ENCODE measurements at regions not wholly inside any gene's neighbourhood (a gene's known extent, or its start where the extent isn't known, plus 50 kb on each side); places are given as distances from the start of the nearest gene placed in this dataset.

GRCh38 chr13:109883181-109884180 lies 97.1 kb upstream of the IRS2 start:
- no peak for DNase-seq (ENCODE audit: low read depth)

GRCh38 chr13:109881961-109882558 lies 95.7 kb upstream of the IRS2 start:
- no peak for DNase-seq (ENCODE audit: low read depth)

DNA sequence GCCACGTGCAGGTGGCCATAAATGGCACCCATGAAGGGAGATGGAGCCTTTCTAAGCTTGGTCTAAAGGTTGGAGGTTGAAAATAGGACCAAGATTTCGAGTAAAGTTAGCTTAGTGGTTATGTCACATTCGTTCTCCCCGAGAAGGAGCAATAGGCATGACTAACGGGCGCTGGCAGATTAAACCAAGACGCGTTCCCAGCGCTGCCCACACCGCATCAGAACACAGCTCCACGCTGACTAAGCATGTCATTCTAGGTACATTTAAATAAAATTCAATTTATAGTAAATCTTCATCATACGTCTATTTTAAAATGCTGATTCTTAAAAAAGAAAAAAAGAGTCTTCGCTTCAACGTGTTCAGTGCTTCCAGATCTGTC lies 95.0 kb upstream of the IRS2 start:
- DNase-seq (ENCODE audit: low read depth): no peak

DNA sequence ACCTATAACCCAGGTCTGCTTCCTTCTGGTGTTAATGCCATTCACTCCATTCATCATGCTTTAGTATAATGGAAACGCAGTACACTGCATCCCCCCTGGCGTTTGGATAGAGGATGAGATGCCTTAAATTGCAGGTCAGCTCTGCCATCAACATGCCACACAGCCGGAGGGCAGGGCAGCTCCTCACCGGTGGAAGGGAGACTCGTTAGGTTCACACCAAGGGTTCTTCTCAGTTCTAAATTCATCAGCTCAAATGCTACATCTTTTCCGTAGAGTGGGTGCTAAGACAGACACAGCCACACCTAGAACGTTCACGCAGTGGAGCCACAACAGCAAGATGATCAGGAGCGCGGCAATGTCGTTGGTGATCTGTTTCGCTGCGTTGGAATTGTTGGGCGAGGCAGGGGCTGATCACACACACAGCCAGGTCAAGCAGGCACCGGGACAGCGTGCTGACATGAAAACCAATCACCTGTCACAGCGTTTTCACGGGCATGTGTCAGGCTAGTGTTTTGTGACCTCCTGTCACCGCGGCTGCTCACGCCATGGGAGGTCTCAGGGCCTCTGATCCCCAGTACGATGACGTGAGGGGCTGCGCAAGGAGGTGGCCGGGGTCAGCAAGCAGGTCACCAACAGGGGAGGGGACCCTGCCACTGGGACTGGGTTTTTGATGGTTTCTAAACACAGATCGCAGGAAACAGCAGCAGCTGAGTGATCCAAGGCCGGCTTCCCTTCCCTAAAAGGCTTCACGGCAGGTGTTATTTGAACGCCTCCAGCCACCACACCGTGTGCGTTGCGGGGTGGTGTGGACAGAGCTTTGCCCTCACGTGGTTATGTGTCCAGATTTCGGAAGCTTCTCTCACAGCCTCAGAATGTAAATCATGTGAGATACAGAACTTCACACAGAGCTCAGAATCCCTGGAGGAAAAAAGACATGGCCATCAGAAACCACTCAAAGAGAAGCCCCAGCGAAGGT lies 94.3 kb upstream of the IRS2 start:
- no peak for DNase-seq (ENCODE audit: low read depth)

GRCh38 chr13:109879338-109879737 lies 93.0 kb upstream of the IRS2 start:
- no peak for DNase-seq (ENCODE audit: low read depth)

DNA sequence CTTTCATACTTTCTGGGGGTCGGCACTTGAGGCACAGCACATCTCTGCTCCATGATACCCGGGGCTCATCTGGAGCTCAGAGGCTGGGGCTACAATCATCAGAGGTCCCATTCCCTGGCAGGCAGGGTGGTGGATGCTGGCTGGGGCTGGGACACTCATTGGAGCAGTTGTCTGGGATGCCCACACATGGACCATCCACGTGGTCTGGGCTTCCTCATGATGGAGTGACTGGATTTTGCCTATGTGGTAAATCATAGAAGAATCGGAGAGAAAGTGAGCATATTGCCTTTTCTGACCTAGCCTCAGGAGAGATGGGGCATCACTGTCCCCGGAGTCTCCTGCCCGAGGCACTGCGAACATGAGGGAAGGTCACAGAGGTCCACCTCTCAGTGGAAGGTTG lies 91.4 kb upstream of the IRS2 start:
- no peak for DNase-seq (ENCODE audit: low read depth)

DNA sequence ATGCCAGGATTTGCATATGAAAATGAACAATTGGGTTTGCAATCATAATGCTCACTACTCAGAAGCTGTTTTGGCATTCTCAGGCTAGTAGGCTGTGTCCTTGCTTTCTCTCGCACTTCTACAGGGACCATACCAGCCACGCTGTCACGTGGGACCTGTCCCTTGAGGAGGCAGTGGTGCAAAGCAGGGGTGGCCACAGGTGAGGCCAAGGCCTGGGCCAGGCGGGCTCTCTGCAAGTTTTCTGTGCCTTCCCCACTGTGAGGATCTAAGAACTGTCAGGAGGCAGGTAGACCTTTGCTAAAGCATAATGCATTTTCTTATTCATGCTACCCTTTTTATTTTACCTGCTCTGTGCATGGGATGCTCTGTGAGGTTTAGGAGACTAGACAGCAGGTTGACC lies 89.4 kb upstream of the IRS2 start:
- DNase-seq (ENCODE audit: low read depth): no peak

DNA sequence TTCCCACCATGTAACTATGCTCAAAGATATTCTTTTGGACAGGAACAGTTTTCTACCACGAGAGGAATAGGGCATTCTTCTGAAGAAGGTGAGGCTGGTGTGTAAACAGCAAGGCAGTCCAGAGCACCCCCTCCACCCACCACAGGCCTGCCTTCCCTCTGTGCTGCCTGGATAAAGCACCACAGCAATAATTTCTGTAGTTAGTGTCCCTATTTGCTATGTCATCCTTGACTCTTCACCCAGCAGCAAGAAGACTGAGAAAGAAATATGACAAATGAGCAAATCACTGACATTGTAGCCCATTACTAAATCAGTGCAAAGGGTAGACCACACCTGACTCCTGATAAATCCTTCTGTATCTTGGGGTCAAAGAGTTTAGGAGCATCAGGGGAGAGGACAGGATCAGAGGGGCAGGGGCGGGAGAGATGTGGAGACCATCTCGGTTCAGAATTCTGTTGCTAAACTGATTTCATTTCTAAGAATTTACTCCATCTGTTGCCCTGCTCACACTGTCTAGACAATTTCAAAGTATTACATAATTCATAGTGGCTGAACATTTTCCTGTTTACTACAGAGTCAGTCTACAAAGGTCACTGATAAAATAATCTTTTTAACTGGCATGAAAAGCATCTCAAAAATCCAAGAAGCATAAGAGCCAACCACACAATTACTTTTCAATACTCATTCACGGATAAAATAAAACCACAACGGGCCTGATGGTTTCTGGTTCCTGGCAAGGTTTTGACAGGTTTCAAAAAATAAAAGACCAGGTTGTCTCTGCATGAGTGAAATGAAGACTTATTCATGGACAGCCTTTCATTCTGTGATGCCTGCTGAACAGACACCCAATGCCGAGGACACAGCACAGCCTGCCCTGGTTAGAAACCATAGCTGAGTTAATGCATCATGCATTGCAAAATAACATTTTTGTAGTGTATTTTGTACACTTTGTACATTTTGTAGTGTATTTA lies 88.4 kb upstream of the IRS2 start:
- peak; percentile 63 for DNase-seq (ENCODE audit: low read depth)

DNA sequence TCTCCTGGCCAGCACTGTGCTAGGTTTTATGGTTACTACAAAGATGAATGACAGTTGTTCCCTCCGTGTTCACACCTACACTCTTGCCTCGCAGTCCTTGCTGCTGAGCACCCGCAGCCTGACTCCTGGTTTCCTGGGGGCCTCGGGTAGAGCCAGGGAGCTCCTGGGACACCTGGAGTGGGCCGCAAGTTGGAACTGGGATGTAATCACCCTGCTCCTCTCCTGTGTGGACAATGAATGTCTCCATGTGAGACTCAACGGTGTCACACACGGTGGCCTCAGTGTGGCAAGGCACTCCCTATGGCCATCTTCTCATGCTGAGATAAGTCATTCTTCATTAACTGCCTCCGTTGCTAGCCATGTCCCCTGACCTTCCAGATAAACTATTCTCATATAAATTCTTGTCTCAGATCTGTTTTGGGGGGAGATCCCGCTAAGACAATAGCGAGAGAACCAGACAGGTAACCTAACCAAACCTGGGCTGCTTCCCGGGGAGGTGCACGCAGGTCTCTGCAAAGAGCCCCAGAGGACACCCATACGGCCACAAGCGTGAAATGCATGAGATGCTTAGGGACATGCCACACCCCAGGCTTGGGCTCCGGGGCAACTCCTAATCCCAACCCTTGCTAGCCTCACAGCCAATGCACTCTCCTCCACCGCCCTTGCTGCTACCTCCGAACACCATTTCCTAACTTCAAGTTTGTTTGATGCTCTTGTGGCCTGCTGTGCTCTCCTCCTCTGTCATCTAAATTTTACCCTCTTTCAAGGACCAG lies 87.2 kb upstream of the IRS2 start:
- DNase-seq (ENCODE audit: low read depth): no peak

DNA sequence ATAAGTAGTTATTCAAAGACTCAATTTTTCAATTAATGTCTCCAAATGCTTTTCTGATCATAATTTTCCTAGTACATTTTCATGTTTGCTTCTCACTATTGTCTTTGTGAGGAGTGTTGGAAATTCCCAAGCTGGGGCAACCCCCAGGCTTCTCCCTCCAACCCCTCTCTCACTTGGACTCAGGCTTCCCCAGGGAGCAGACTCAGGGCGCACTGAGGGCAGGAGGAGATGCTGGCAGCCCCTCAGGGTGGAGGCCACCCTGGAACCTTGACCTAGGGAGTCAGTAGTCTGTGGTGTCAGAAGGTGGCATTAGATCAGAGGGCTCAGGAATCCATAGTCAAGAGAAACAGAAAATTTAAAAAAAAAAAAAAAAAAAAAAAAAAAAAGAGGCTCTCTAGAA lies 86.5 kb upstream of the IRS2 start:
- DNase-seq (ENCODE audit: low read depth): no peak

- no peak for DNase-seq (ENCODE audit: low read depth)
Measured at GRCh38 chr13:109870696-109871370, 84.5 kb upstream of the IRS2 start.

GRCh38 chr13:109870274-109870673 lies 83.9 kb upstream of the IRS2 start:
- DNase-seq (ENCODE audit: low read depth): no peak

GRCh38 chr13:109869312-109870237 lies 83.2 kb upstream of the IRS2 start:
- DNase-seq (ENCODE audit: low read depth): peak; percentile 50

DNA sequence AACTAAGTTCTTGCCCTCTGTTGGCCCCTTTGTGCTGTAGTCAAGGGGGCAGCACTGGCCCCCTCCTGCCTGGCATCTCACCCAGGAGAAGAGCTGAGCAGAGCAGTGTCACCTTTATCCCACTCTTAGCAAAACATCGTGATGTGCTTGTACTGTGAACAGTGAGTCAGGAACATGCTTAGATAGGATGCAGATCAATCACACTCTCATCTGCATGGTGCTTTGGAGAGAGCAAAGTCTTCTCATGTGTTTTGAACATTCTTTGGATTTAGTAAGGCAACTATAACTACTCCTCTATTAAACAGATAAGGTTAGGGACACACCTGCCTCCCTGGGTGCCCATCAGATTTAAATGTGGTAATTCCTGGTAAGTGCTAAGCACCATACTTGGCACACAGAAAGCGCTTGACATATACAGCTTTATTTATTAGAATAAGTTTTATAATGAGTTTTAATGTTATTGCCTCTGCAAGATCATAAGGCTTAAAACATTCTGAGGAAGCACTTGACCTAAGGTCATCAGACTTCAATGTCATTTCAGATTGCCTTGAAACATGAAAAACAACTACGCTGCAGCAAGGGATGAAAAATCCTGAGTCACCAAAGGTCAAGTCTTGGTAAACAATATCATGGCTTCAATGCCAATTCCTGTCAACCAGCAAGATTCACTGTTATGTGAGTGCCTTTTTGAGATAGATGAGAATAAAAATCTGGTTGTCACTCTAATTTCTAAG lies 82.4 kb upstream of the IRS2 start:
- no peak for DNase-seq (ENCODE audit: low read depth)

DNA sequence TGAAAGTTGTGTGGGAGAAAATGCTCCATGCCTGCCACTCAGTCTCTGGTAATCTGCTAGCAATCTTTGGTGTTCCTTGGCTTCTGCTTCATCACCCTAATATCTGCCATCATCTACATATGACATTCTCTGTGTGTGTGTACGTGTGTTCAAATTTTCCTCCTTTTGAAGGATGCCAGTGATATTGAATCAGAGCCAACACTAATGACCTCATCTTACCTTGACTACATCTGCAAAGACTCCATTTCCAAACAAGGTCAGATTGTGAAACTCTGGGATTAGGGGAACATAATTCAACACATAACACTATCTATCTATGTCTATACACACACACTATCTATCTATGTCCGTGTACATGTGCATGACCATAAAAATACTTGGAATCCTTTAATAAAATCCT lies 81.4 kb upstream of the IRS2 start:
- no peak for DNase-seq (ENCODE audit: low read depth)

DNA sequence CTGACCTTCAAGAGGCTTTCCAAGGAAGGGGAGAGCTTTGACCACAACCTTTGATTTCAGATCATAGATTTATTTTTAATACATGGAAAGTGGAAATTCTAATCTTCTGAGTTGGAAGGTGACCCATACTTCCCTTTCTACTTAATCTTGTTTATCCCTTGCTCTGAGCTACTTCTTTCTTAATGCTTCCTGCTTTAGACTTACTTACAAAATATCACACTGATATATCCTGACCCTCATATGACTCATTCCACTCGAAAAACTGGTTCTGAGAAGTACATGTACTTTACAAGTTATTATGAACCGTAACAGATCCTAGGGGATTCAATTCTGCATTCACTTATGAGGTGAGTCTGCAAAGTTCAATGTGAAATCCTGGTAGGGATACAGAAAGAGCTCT lies 76.2 kb upstream of the IRS2 start:
- DNase-seq (ENCODE audit: low read depth): peak; percentile 9

DNA sequence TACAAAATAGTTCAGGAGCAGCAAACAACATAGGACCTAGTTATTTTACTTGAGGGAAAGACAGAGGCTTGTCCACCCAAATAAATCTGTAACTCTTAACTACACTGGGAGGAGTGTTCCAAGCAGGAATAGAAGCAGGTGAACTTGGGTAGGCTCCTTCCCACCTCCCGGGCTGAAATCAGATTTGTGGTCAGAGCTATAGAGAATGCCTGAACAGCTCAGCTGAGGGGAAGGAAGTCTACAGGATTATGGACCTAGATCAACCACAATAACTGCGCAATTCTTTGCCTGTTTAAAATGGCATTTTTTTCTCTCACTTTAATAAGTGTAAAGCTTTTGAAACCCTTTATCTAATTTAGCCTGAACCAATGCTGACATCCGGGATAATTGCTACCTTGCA lies 73.5 kb upstream of the IRS2 start:
- DNase-seq (ENCODE audit: low read depth): no peak
